Activated CD4-positive, alpha-beta T cell treated with anti-CD3 and anti-CD28 coated beads, Interleukin-2, Interleukin-6, amounts not matched to agents 100 ng/mL and 50 ng/mL, durations not matched to agents 16 hours and 8 hours (primary cell): ENCODE measurements at regions not wholly inside any gene's neighbourhood (a gene's known extent, or its start where the extent isn't known, plus 50 kb on each side); places are given as distances from the start of the nearest gene placed in this dataset.
"Not testable (repeated sequence)": the region's sequence is repeated elsewhere in the genome, so short reads cannot be mapped to it uniquely, and the experiment has no call there.

Experiments used
- DNase-seq: peaks from one replicate; pipeline ENCODE4 v3.0.0-alpha.2; 2020

GRCh38 chr20:12512755-12513154 lies 496.0 kb upstream of the SPTLC3 start:
- no peak for DNase-seq

- DNase-seq, result no peak
These were observed 480.7 kb upstream of the SPTLC3 start for GRCh38 chr20:12528104-12528503.

GRCh38 chr20:12528591-12529041 lies 480.2 kb upstream of the SPTLC3 start:
- DNase-seq, result no peak

GRCh38 chr20:12531626-12532025 lies 477.1 kb upstream of the SPTLC3 start:
- DNase-seq, result no peak

- DNase-seq, result no peak
These were observed 473.5 kb upstream of the SPTLC3 start for GRCh38 chr20:12535316-12535715.

- DNase-seq, result no peak
These were observed 473.0 kb upstream of the SPTLC3 start for GRCh38 chr20:12535770-12536169.

GRCh38 chr20:12554426-12554825 lies 454.3 kb upstream of the SPTLC3 start:
- no peak for DNase-seq

GRCh38 chr20:12555369-12555768 lies 453.4 kb upstream of the SPTLC3 start:
- no peak for DNase-seq

- not testable (repeated sequence) for DNase-seq
These were observed 452.9 kb upstream of the SPTLC3 start for GRCh38 chr20:12555849-12556248.

GRCh38 chr20:12557224-12557623 lies 451.5 kb upstream of the SPTLC3 start:
- DNase-seq, result no peak

- no peak for DNase-seq
These were observed 443.8 kb upstream of the SPTLC3 start for GRCh38 chr20:12564979-12565378.

GRCh38 chr20:12566596-12566995 lies 442.2 kb upstream of the SPTLC3 start:
- DNase-seq, result no peak

- peak; percentile 3 for DNase-seq
These were observed 438.4 kb upstream of the SPTLC3 start for GRCh38 chr20:12570371-12570770.

GRCh38 chr20:12573442-12573841 lies 435.3 kb upstream of the SPTLC3 start:
- DNase-seq, result no peak

- no peak for DNase-seq
These were observed 433.2 kb upstream of the SPTLC3 start for GRCh38 chr20:12575352-12576095.

GRCh38 chr20:12577213-12577612 lies 431.6 kb upstream of the SPTLC3 start:
- no peak for DNase-seq

GRCh38 chr20:12581644-12582289 lies 427.0 kb upstream of the SPTLC3 start:
- no peak for DNase-seq

- DNase-seq, result not testable (repeated sequence)
These were observed 426.1 kb upstream of the SPTLC3 start for GRCh38 chr20:12582710-12583109.

- no peak for DNase-seq
These were observed 416.8 kb upstream of the SPTLC3 start for GRCh38 chr20:12591949-12592470.

- no peak for DNase-seq
These were observed 416.0 kb upstream of the SPTLC3 start for GRCh38 chr20:12592756-12593155.

GRCh38 chr20:12593342-12593873 lies 415.4 kb upstream of the SPTLC3 start:
- no peak for DNase-seq

- no peak for DNase-seq
These were observed 414.2 kb upstream of the SPTLC3 start for GRCh38 chr20:12594410-12595088.

- DNase-seq, result no peak
These were observed 412.9 kb upstream of the SPTLC3 start for GRCh38 chr20:12595841-12596240.
